Stimulated activated CD4-positive, alpha-beta T cell treated with anti-CD3 and anti-CD28 coated beads, Interleukin-2, amount 100 ng/mL, for 24 hours (primary cell): ENCODE measurements at regions not wholly inside any gene's neighbourhood (a gene's known extent, or its start where the extent isn't known, plus 50 kb on each side); places are given as distances from the start of the nearest gene placed in this dataset.
"Not testable (repeated sequence)": the region's sequence is repeated elsewhere in the genome, so short reads cannot be mapped to it uniquely, and the experiment has no call there.

Source experiments
- DNase-seq, 2 donors: peaks; one replicate each; pipeline ENCODE4 v3.0.0-alpha.2; 2020

GRCh38 chr6:58121616-58122015 lies 804.2 kb downstream of the PRIM2 start:
- not testable (repeated sequence) for DNase-seq

GRCh38 chr6:58123770-58124169 lies 806.3 kb downstream of the PRIM2 start:
- DNase-seq = not testable (repeated sequence)

- DNase-seq = not testable (repeated sequence)
Measured at GRCh38 chr6:58128549-58128948, 811.1 kb downstream of the PRIM2 start.

- not testable (repeated sequence) for DNase-seq
Measured at GRCh38 chr6:58129098-58129497, 811.7 kb downstream of the PRIM2 start.

- not testable (repeated sequence) for DNase-seq
Measured at GRCh38 chr6:58139746-58140145, 822.3 kb downstream of the PRIM2 start.

- not testable (repeated sequence) for DNase-seq
Measured at GRCh38 chr6:58171025-58171424, 853.6 kb downstream of the PRIM2 start.

- not testable (repeated sequence) for DNase-seq
Measured at GRCh38 chr6:58181557-58182065, 864.2 kb downstream of the PRIM2 start.

GRCh38 chr6:58185300-58185699 lies 867.9 kb downstream of the PRIM2 start:
- DNase-seq = not testable (repeated sequence)

- DNase-seq = not testable (repeated sequence)
Measured at GRCh38 chr6:58193209-58193608, 875.8 kb downstream of the PRIM2 start.

- no peak for DNase-seq
Measured at GRCh38 chr6:58198301-58198700, 880.9 kb downstream of the PRIM2 start.

GRCh38 chr6:58237124-58237523 lies 919.7 kb downstream of the PRIM2 start:
- not testable (repeated sequence) for DNase-seq

- DNase-seq = not testable (repeated sequence)
Measured at GRCh38 chr6:58238421-58238820, 921.0 kb downstream of the PRIM2 start.

- not testable (repeated sequence) for DNase-seq
Measured at GRCh38 chr6:58257625-58258024, 940.2 kb downstream of the PRIM2 start.

GRCh38 chr6:58290177-58290576 lies 972.7 kb downstream of the PRIM2 start:
- DNase-seq = no peak

- DNase-seq = not testable (repeated sequence)
Measured at GRCh38 chr6:58291319-58291718, 973.9 kb downstream of the PRIM2 start.

- not testable (repeated sequence) for DNase-seq
Measured at GRCh38 chr6:58307901-58308300, 990.5 kb downstream of the PRIM2 start.

GRCh38 chr6:58332108-58332507 lies 1014.7 kb downstream of the PRIM2 start:
- not testable (repeated sequence) for DNase-seq

- DNase-seq = not testable (repeated sequence)
Measured at GRCh38 chr6:58342287-58342686, 1024.9 kb downstream of the PRIM2 start.

- not testable (repeated sequence) for DNase-seq
Measured at GRCh38 chr6:58347534-58347933, 1030.1 kb downstream of the PRIM2 start.

GRCh38 chr6:58351619-58352018 lies 1034.2 kb downstream of the PRIM2 start:
- not testable (repeated sequence) for DNase-seq

GRCh38 chr6:58358452-58358851 lies 1041.0 kb downstream of the PRIM2 start:
- not testable (repeated sequence) for DNase-seq

- not testable (repeated sequence) for DNase-seq
Measured at GRCh38 chr6:58365856-58366255, 1048.4 kb downstream of the PRIM2 start.

GRCh38 chr6:58406659-58407058 lies 1089.2 kb downstream of the PRIM2 start:
- not testable (repeated sequence) for DNase-seq

GRCh38 chr6:58419321-58419720 lies 1101.9 kb downstream of the PRIM2 start:
- DNase-seq = no peak
